ENCODE measurements at regions not wholly inside any gene's neighbourhood (a gene's known extent, or its start where the extent isn't known, plus 50 kb on each side); places are given as distances from the start of the nearest gene placed in this dataset.
A peak's percentile ranks its signal among the peaks of the same experiment; 100 is the strongest.

DNA sequence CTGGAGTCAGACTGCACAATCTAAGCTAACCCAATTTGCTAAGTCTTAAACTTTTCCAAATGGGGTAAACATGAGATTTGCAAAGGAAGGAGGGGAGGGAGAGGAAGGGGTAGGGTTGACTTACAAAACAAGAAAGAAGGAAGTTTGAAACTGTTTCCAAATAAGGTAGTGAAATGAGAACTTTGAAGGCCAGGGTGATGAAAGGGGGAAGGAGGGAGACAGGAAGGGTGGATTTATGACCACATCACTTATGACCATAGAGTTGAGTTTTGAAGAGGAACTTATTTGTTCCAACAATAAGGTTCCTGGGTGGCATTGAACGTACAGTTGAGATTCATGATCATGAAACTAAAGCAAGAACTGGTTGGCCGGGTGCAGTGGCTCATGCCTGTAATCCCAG, 72.5 kb upstream of the DAPK1 start:
- Histone ChIP-seq H2BK15ac (ENCODE audit: low read depth, low read length) (no peak overlapping the region), H3K4me2 (ENCODE audit: insufficient read depth, insufficient read length, low read length) (no peak overlapping the region), H2BK20ac (ENCODE audit: low read depth, low read length, poor library complexity, severe bottlenecking) (no peak overlapping the region), H2BK120ac (ENCODE audit: low read depth, low read length, poor library complexity, severe bottlenecking) (no peak overlapping the region), H3K27ac (ENCODE audit: insufficient read length, low read depth, low read length) (no peak overlapping the region), H4K8ac (replicated peaks; ENCODE audit: insufficient read length, low read depth, low read length) (no peak overlapping the region), H3K27me3 (ENCODE audit: insufficient read depth, low read length) (no peaks in the 10 kb centered on the region), H3K79me1 (ENCODE audit: insufficient read depth, low read depth, low read length, poor library complexity, severe bottlenecking) (no peaks in the 10 kb centered on the region), H3K9me3 (ENCODE audit: control insufficient read depth, low read depth, low read length) (peaks cover 5% of the 10 kb centered on the region), H3K23me2 (ENCODE audit: insufficient read length, low read depth, low read length, poor library complexity, severe bottlenecking) (no peaks in the 10 kb centered on the region), H3K14ac (ENCODE audit: insufficient read depth, low read length) (no peak overlapping the region), H3K4me1 (ENCODE audit: insufficient read depth, low read length) (0 out of 2 replicates have a peak, but pooled peaks cover 2% of the 10 kb centered on the region), H2BK5ac (ENCODE audit: insufficient read length, low read length) (no peak overlapping the region), H3T11ph (ENCODE audit: low read length) (no peak overlapping the region), H4K5ac (ENCODE audit: insufficient read length, low read depth, low read length) (no peak overlapping the region), H3K79me2 (ENCODE audit: insufficient read depth, low read length) (no peaks in the 10 kb centered on the region), H4K20me1 (ENCODE audit: control insufficient read depth, insufficient read depth, insufficient read length) (no peaks in the 10 kb centered on the region), H4K91ac (ENCODE audit: insufficient read length, low read depth, low read length) (no peak overlapping the region), H3K4ac (ENCODE audit: low read depth, low read length) (no peak overlapping the region), H3K23ac (ENCODE audit: insufficient read length, low read depth, low read length) (no peak overlapping the region), H2AK5ac (ENCODE audit: insufficient read length, low read length) (no peak overlapping the region), H3K56ac (ENCODE audit: insufficient read length, low read depth, low read length) (no peak overlapping the region), H3K9ac (ENCODE audit: extremely low read depth, insufficient read length, low read length) (no peak overlapping the region), H2BK12ac (ENCODE audit: insufficient read length, low read depth, low read length) (no peak overlapping the region), H3K18ac (ENCODE audit: insufficient read length, low read depth, low read length) (no peak overlapping the region), H2AFZ (ENCODE audit: low read length) (no peak overlapping the region)
- Mint-ChIP-seq H3K9me3 (peaks cover 19 to 38% of the 10 kb centered on the region in 2 experiments), H3K36me3 (ENCODE audit: insufficient read depth in 1 of 3, low read depth in 3 of 3) (peaks cover 27 to 40% (median 33%) of the 10 kb centered on the region in 3 experiments), H3K27me3 (ENCODE audit: low read depth) (no peaks in the 10 kb centered on the region), H3K4me1 (peaks cover 7 to 21% of the 10 kb centered on the region in 2 experiments), H3K27ac (peak overlapping the region in 1 of 3 experiments; percentile 15; a peak in 2 of 7 replicates), H3K4me3 (no peak overlapping the region)
- no peak for DNase-seq
- no CpG with 5 or more reads among the region's 2 CpGs for WGBS (ENCODE audit: extremely low coverage, insufficient read length, low lambda C conversion rate)
- no peak for TF ChIP-seq CTCF (conservative IDR thresholded peaks at IDR 0.05)
